OCI-LY1 (cell line): ENCODE measurements at regions not wholly inside any gene's neighbourhood (a gene's known extent, or its start where the extent isn't known, plus 50 kb on each side); places are given as distances from the start of the nearest gene placed in this dataset.

Experiments
- H2AFZ ChIP-seq: fragments of 200-600 bp; sonication (generic), shearing (Covaris generic); 2 replicates; pipeline ENCODE4 v1.6.0; 2014; ENCODE audit warnings: antibody characterized with exemption, mild to moderate bottlenecking, low read length
- H3F3A ChIP-seq: fragments of 200-600 bp; sonication (generic), shearing (Covaris generic); 2 replicates; pipeline ENCODE4 v1.6.0; 2014; ENCODE audit warnings: mild to moderate bottlenecking, antibody characterized with exemption, low read length, moderate library complexity; ENCODE audit not compliant: insufficient read depth
- H3K27ac ChIP-seq: fragments of 200-600 bp; sonication (generic); 2 replicates; pipeline ENCODE4 v1.5.1; 2014; ENCODE audit warnings: low read length, mixed run types, mild to moderate bottlenecking, low read depth; ENCODE audit not compliant: poor library complexity, severe bottlenecking
- H3K27me3 ChIP-seq: fragments of 200-600 bp; sonication (generic); 2 replicates; pipeline ENCODE4 v1.6.0; 2014; ENCODE audit warnings: antibody characterized with exemption, mild to moderate bottlenecking, low read length, moderate library complexity; ENCODE audit not compliant: insufficient read depth
- H3K36me3 ChIP-seq: fragments of 200-600 bp; sonication (generic); 2 replicates; pipeline ENCODE4 v1.6.1; 2014; ENCODE audit warnings: mild to moderate bottlenecking, antibody characterized with exemption, low read length, moderate library complexity, mixed read lengths; ENCODE audit not compliant: insufficient read depth
- H3K4me1 ChIP-seq: fragments of 200-600 bp; sonication (generic); 2 replicates; pipeline ENCODE4 v1.5.1; 2014; ENCODE audit warnings: mild to moderate bottlenecking, low read length, moderate library complexity; ENCODE audit not compliant: insufficient read depth, severe bottlenecking
- H3K4me2 ChIP-seq: fragments of 200-600 bp; sonication (generic), shearing (Covaris generic); 2 replicates; pipeline ENCODE4 v1.6.1; 2014; ENCODE audit warnings: low read length
- H3K4me3 ChIP-seq: fragments of 200-600 bp; sonication (generic); 2 replicates; pipeline ENCODE4 v1.5.1; 2014; ENCODE audit warnings: low read length, low read depth, mild to moderate bottlenecking, mixed read lengths; ENCODE audit not compliant: poor library complexity, severe bottlenecking
- H3K79me2 ChIP-seq: fragments of 200-600 bp; shearing (Covaris generic); 2 replicates; pipeline ENCODE4 v1.6.1; 2016; ENCODE audit warnings: mixed run types, low read length, mixed read lengths; ENCODE audit not compliant: insufficient read depth
- H3K9ac ChIP-seq: fragments of 200-600 bp; sonication (generic), shearing (Covaris generic); 2 replicates; pipeline ENCODE4 v1.6.1; 2014; ENCODE audit warnings: mild to moderate bottlenecking, low read length, mixed read lengths
- H3K9me2 ChIP-seq: fragments of 200-600 bp; sonication (generic), shearing (Covaris generic); 2 replicates; pipeline ENCODE4 v1.6.1; 2014; ENCODE audit warnings: low read depth, mild to moderate bottlenecking, low read length, mixed read lengths
- H3K9me3 ChIP-seq: fragments of 200-600 bp; shearing (Covaris generic); 2 replicates; pipeline ENCODE4 v1.6.1; 2014; ENCODE audit warnings: low read length, mixed read lengths
- H4K20me1 ChIP-seq: fragments of 200-600 bp; sonication (generic), shearing (Covaris generic); 2 replicates; pipeline ENCODE4 v1.6.0; 2016; ENCODE audit warnings: mild to moderate bottlenecking, low read length; ENCODE audit not compliant: insufficient read depth
- CTCF ChIP-seq: fragments of 200-600 bp; sonication (generic), shearing (Covaris generic); IDR thresholded peaks from 2 replicates; pipeline ENCODE4 v1.5.1; 2017; ENCODE audit warnings: mild to moderate bottlenecking, antibody characterized with exemption, low read length, moderate library complexity, mixed read lengths
- EZH2 ChIP-seq: fragments of 200-600 bp; sonication (generic), shearing (Covaris generic); IDR thresholded peaks from 2 replicates; pipeline ENCODE4 v1.8.0; 2017; ENCODE audit warnings: borderline replicate concordance, mixed run types, mild to moderate bottlenecking, antibody characterized with exemption, low read length, moderate library complexity, mixed read lengths

GRCh38 chr1:231094421-231094820 is 54.4 kb upstream of the FAM89A start:
- Histone ChIP-seq H3K27ac (no peak overlapping the region), H3K4me2 (no peak overlapping the region), H3K36me3 (no peaks in the 10 kb centered on the region), H3K9me2 (no peaks in the 10 kb centered on the region), H3F3A (no peaks in the 10 kb centered on the region), H3K9me3 (no peaks in the 10 kb centered on the region), H3K4me3 (no peak overlapping the region), H2AFZ (no peak overlapping the region), H3K79me2 (no peaks in the 10 kb centered on the region), H3K27me3 (peaks cover 7% of the 10 kb centered on the region; the same call in 1 of the 2 replicates), H3K9ac (no peak overlapping the region), H4K20me1 (no peaks in the 10 kb centered on the region), H3K4me1 (no peaks in the 10 kb centered on the region)
- TF ChIP-seq CTCF (no peak), EZH2 (no peak)

GRCh38 chr1:231093156-231093922 is 53.3 kb upstream of the FAM89A start:
- no peak for TF ChIP-seq CTCF
- no peak for TF ChIP-seq EZH2
- H3K27ac ChIP-seq = no peak overlapping the region
- H4K20me1 ChIP-seq = no peaks in the 10 kb centered on the region
- no peaks in the 10 kb centered on the region for H3K9me2 ChIP-seq
- H3K36me3 ChIP-seq = no peaks in the 10 kb centered on the region
- H3K4me1 ChIP-seq = no peaks in the 10 kb centered on the region
- no peak overlapping the region for H2AFZ ChIP-seq
- no peak overlapping the region for H3K4me2 ChIP-seq
- H3K79me2 ChIP-seq = no peaks in the 10 kb centered on the region
- H3K4me3 ChIP-seq = no peak overlapping the region
- no peaks in the 10 kb centered on the region for H3F3A ChIP-seq
- H3K9me3 ChIP-seq = no peaks in the 10 kb centered on the region
- H3K27me3 ChIP-seq = peaks cover 7% of the 10 kb centered on the region; the same call in 1 of the 2 replicates
- no peak overlapping the region for H3K9ac ChIP-seq

- Histone ChIP-seq H3K27ac (no peak overlapping the region), H3K4me2 (no peak overlapping the region), H3K36me3 (no peaks in the 10 kb centered on the region), H3K4me1 (no peaks in the 10 kb centered on the region), H3F3A (no peaks in the 10 kb centered on the region), H3K9me2 (no peaks in the 10 kb centered on the region), H3K9ac (no peak overlapping the region), H3K79me2 (no peaks in the 10 kb centered on the region), H3K4me3 (no peak overlapping the region), H3K9me3 (no peaks in the 10 kb centered on the region), H4K20me1 (no peaks in the 10 kb centered on the region), H2AFZ (no peak overlapping the region), H3K27me3 (peaks cover 7% of the 10 kb centered on the region; the same call in 1 of the 2 replicates)
- TF ChIP-seq CTCF (no peak), EZH2 (no peak)
Measured at GRCh38 chr1:231092380-231092779, 52.3 kb upstream of the FAM89A start.
